MM.1S (cell line): ENCODE measurements at regions not wholly inside any gene's neighbourhood (a gene's known extent, or its start where the extent isn't known, plus 50 kb on each side); places are given as distances from the start of the nearest gene placed in this dataset.

Source experiments
- DNase-seq: peaks from one replicate; pipeline ENCODE4 v3.0.0-alpha.2; 2015
- H2AFZ ChIP-seq: fragments of 300-600 bp; sonication (generic); 2 replicates; pipeline ENCODE4 v1.6.0; 2016; ENCODE audit warnings: antibody characterized with exemption, low read length
- H3F3A ChIP-seq: fragments of 300-600 bp; sonication (generic); 2 replicates; pipeline ENCODE4 v1.6.1; 2016; ENCODE audit warnings: mild to moderate bottlenecking, antibody characterized with exemption, low read length, moderate library complexity, mixed read lengths; ENCODE audit not compliant: insufficient read depth
- H3K27ac ChIP-seq: fragments of 300-600 bp; sonication (generic); 2 replicates; pipeline ENCODE4 v1.5.1; 2016; ENCODE audit warnings: mild to moderate bottlenecking, low read length
- H3K27me3 ChIP-seq: fragments of 300-600 bp; sonication (generic); replicated peaks from 2 replicates; pipeline ENCODE4 v1.6.0; 2016; ENCODE audit warnings: low read length; ENCODE audit not compliant: insufficient read depth
- H3K36me3 ChIP-seq: fragments of 300-600 bp; sonication (generic); replicated peaks from 2 replicates; pipeline ENCODE4 v1.6.1; 2016; ENCODE audit warnings: mild to moderate bottlenecking, low read length, mixed read lengths; ENCODE audit not compliant: insufficient read depth
- H3K4me1 ChIP-seq: fragments of 300-600 bp; sonication (generic); 2 replicates; pipeline ENCODE4 v1.6.1; 2016; ENCODE audit warnings: low read length, mixed read lengths
- H3K4me2 ChIP-seq: fragments of 300-600 bp; sonication (generic); 2 replicates; pipeline ENCODE4 v1.6.0; 2016; ENCODE audit warnings: low read depth, low read length
- H3K4me3 ChIP-seq: fragments of 300-600 bp; sonication (generic); 2 replicates; pipeline ENCODE4 v1.5.1; 2016; ENCODE audit warnings: low read length, mixed read lengths
- H3K79me2 ChIP-seq: fragments of 300-600 bp; sonication (generic); 2 replicates; pipeline ENCODE4 v1.6.1; 2016; ENCODE audit warnings: mixed run types, low read length, mixed read lengths
- H3K9ac ChIP-seq: fragments of 300-600 bp; sonication (generic); 2 replicates; pipeline ENCODE4 v1.6.1; 2016; ENCODE audit warnings: low read length, mixed read lengths
- H3K9me2 ChIP-seq: fragments of 300-600 bp; sonication (generic); replicated peaks from 2 replicates; pipeline ENCODE4 v1.6.1; 2016; ENCODE audit warnings: mild to moderate bottlenecking, low read length, mixed read lengths; ENCODE audit not compliant: insufficient read depth
- H3K9me3 ChIP-seq: fragments of 300-600 bp; sonication (generic); replicated peaks from 2 replicates; pipeline ENCODE4 v1.6.1; 2016; ENCODE audit warnings: mild to moderate bottlenecking, low read length, mixed read lengths; ENCODE audit not compliant: insufficient read depth
- H4K20me1 ChIP-seq: fragments of 300-600 bp; sonication (generic); 2 replicates; pipeline ENCODE4 v1.6.1; 2016; ENCODE audit warnings: mild to moderate bottlenecking, low read length, moderate library complexity, mixed read lengths; ENCODE audit not compliant: insufficient read depth
- CTCF ChIP-seq: fragments of 300-600 bp; sonication (generic); IDR thresholded peaks from 2 replicates; pipeline ENCODE4 v1.5.1; 2016; ENCODE audit warnings: antibody characterized with exemption, low read length, mixed read lengths
- EZH2 ChIP-seq: fragments of 300-600 bp; sonication (generic); optimal IDR thresholded peaks from 2 replicates; pipeline ENCODE3; 2017; ENCODE audit warnings: low read depth, mild to moderate bottlenecking, antibody characterized with exemption, low read length, mixed read lengths
- EZH2phosphoT487 ChIP-seq: fragments of 300-600 bp; sonication (generic); IDR thresholded peaks from 2 replicates; pipeline ENCODE4 v1.6.1; 2018; ENCODE audit warnings: antibody characterized with exemption, low read length

GRCh38 chrX:460116-460515, 73.4 kb upstream of the PPP2R3B start:
- no peaks in the 10 kb centered on the region for H3K9me2 ChIP-seq
- no peak for DNase-seq

DNA sequence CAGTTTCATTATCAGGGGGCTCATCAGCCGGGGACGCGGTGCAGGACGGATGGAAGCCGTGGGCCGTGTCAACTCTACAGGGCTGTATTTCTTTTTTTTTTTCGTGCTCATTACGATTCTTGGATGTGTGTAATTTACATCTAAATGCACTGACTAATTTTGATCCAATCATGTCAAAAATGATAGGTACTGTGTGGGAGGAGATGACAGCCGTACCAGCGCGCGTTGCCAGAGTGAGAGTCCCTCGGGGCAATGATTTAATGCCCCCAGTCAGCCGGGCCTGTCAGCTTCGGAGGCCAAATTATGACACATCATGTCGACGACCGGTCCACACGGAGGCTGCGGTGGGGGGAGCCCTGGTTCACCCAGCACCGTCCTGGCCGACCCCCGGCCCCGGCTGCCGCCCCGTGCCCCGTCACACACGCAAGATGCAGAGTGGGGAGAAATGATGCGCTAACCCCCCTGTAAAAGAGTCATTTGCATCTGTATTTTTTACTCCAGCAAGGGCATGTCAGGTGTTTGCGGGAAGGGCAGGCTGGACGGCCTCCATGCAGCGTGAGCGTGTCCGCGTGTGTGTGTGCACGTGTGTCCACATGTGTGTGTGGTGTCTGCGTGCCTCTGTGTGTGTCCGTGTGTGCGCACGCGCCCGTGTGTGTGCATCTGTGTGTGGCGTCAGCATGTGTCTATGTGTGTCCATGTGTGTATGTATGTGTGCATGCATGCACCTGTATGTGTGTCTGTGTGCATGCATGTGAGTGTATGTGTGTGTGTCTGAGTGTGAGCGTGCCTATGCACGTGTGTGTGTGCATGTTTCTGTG, 74.3 kb upstream of the PPP2R3B start:
- Histone ChIP-seq H3K4me2 (no peak overlapping the region), H3K79me2 (no peaks in the 10 kb centered on the region), H2AFZ (no peak overlapping the region), H3F3A (no peaks in the 10 kb centered on the region), H3K9me3 (no peaks in the 10 kb centered on the region), H3K9me2 (no peaks in the 10 kb centered on the region), H3K4me3 (no peak overlapping the region), H3K9ac (no peak overlapping the region), H3K36me3 (no peaks in the 10 kb centered on the region), H4K20me1 (no peaks in the 10 kb centered on the region), H3K27me3 (no peaks in the 10 kb centered on the region; the same call in 1 of the 2 replicates), H3K4me1 (no peaks in the 10 kb centered on the region), H3K27ac (no peak overlapping the region)
- TF ChIP-seq EZH2 (no peak), CTCF (no peak), EZH2phosphoT487 (no peak)
- no peak for DNase-seq

More at GRCh38 chrX:460116-460515, 73.4 kb upstream of the PPP2R3B start:
- Histone ChIP-seq H3K36me3 (no peaks in the 10 kb centered on the region), H3K79me2 (no peaks in the 10 kb centered on the region), H3K9ac (no peak overlapping the region), H3K4me1 (no peaks in the 10 kb centered on the region), H3K27ac (no peak overlapping the region), H3K27me3 (no peaks in the 10 kb centered on the region; the same call in 1 of the 2 replicates), H3K4me3 (no peak overlapping the region), H3K9me3 (no peaks in the 10 kb centered on the region), H3K4me2 (no peak overlapping the region), H2AFZ (no peak overlapping the region), H3F3A (no peaks in the 10 kb centered on the region), H4K20me1 (no peaks in the 10 kb centered on the region)
- TF ChIP-seq EZH2 (no peak), CTCF (no peak), EZH2phosphoT487 (no peak)

DNA sequence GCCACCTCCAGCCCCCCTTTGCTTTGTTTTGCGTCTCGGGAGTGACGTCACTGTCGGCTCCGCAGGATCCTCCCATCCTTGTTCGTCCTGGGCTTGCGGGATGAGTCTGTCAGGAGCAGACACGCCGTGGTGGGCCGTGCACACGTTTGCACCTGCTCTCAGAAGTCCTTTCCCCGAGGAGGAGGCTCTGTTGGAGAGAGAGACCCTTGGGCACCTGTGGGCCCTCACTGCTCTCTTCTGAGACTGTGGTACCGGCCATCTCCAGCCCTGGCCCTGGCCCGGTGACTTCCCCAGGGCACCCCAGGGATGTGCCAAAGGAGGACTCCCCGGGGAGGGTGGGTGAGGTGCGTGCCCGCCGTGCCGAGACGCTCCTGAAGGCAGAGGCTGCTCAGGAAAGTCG, 76.1 kb upstream of the PPP2R3B start:
- no peak overlapping the region for H2AFZ ChIP-seq
- H3K27me3 ChIP-seq = no peaks in the 10 kb centered on the region; the same call in 1 of the 2 replicates
- no peak overlapping the region for H3K27ac ChIP-seq
- no peak overlapping the region for H3K4me2 ChIP-seq
- H4K20me1 ChIP-seq = no peaks in the 10 kb centered on the region
- no peak overlapping the region for H3K9ac ChIP-seq
- no peak for TF ChIP-seq EZH2phosphoT487
- no peak for TF ChIP-seq CTCF
- TF ChIP-seq EZH2 = no peak
- H3F3A ChIP-seq = no peaks in the 10 kb centered on the region
- no peaks in the 10 kb centered on the region for H3K9me3 ChIP-seq
- H3K36me3 ChIP-seq = no peaks in the 10 kb centered on the region
- DNase-seq = no peak
- H3K4me1 ChIP-seq = no peaks in the 10 kb centered on the region
- H3K4me3 ChIP-seq = no peak overlapping the region
- no peaks in the 10 kb centered on the region for H3K9me2 ChIP-seq
- no peaks in the 10 kb centered on the region for H3K79me2 ChIP-seq
